ENCODE measurements at regions not wholly inside any gene's neighbourhood (a gene's known extent, or its start where the extent isn't known, plus 50 kb on each side); places are given as distances from the start of the nearest gene placed in this dataset.

GRCh38 chr1:164263540-164263939, 295.4 kb upstream of the PBX1 start:
- DNase-seq (ENCODE audit: low spot score), result no peak

DNA sequence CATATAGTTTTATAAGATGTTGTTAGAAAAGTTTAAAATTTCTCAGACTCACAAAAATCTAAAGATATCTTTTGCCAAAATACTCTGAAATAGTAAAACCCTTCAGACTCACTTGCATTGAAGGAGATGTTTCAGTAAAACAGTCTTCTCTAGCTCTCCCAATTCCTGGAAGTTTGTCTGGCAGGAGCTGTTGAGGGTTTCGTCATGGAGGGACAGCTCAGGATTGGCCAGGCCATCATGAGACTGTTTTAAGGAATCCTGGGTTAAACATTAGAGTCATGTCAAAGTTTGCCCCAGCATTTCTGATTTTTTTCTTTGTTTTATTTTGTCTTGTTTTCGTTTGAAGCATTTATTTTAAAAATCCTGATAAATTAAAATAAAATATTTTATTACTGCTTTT, 293.8 kb upstream of the PBX1 start:
- DNase-seq (ENCODE audit: low spot score), result no peak

GRCh38 chr1:164272156-164272555, 286.8 kb upstream of the PBX1 start:
- DNase-seq (ENCODE audit: low spot score), result no peak

DNA sequence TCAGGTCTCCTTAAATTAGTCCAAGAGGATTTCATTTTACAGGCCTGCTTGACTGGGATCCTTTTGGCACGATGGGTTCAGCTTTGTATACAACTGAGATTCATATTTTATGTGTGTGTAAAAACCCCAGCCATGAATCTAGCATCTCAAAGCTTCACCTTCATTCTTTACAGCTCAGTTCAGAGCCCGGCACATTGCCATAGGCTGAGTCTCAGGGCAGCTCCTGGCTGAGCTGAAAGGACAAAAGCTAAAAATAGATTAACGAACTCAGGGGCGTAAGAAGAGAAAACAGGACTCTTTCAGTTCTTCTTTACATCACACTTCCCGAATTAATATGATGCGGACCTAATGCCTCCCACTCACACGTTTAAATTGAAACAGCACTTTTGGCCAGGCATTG, 262.8 kb upstream of the PBX1 start:
- DNase-seq (ENCODE audit: low spot score), result no peak

DNA sequence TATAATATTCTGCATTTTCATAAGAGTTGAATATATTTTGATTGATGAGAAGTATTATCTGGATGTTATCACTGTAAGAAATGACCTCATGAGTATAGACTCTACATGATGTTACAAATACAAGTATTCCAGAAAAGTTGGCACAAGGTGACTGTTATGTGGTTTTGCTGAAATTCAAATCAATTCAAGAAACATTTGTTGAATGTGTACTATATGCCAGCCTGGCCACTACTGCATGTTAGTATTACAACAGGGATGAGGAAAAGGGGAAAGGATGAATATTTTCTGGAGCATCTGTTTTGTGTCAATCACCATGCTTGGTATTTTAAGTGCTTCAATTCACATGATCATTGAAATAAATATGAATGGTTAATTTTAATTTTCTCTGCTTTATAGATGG, 250.9 kb upstream of the PBX1 start:
- DNase-seq (ENCODE audit: low spot score), result no peak

- DNase-seq (ENCODE audit: low spot score), result no peak
Observed at GRCh38 chr1:164310166-164310565, 248.8 kb upstream of the PBX1 start.

GRCh38 chr1:164311377-164311776, 247.6 kb upstream of the PBX1 start:
- DNase-seq (ENCODE audit: low spot score), result no peak

- no peak for DNase-seq (ENCODE audit: low spot score)
Observed at GRCh38 chr1:164320790-164321731, 237.9 kb upstream of the PBX1 start.

- DNase-seq (ENCODE audit: low spot score), result no peak
Observed at GRCh38 chr1:164325786-164326185, 233.2 kb upstream of the PBX1 start.

- no peak for DNase-seq (ENCODE audit: low spot score)
Observed at GRCh38 chr1:164333387-164333786, 225.6 kb upstream of the PBX1 start.

DNA sequence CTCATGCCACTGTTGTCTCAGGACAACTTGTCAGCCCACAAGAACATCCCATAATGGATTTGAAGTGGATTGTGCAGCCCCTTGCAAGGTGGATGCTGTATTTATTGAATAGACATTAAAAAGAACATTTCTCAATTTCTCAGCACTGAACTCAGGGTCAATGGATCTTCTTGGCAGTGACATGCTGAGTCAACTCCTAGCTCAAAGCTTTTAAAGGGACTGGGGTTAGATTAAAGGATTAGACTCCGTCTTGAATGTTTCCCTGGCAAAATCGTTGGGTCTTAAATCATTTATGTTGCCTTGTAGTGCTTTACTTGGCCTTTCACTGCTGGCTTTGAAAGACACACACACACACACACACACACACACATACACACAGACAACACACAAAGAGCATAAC, 221.6 kb upstream of the PBX1 start:
- DNase-seq (ENCODE audit: low spot score), result no peak

DNA sequence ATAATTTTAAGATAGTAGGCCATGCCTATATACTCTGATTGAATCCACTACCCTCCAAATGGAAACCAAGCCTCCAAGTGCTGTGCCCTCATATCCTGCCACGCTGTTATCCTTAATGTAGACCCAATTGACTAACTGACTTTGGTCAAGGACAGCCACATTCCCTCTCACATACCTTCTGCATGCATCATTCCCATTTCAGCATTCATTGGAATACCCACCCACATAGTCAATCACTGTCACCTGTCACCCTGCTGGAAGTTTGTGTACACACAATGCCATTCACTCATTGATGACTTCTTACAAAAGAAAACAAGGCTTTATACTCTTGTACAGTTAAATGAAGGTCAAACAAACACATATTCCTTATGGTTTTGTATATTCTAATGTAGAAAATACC, 221.1 kb upstream of the PBX1 start:
- no peak for DNase-seq (ENCODE audit: low spot score)

DNA sequence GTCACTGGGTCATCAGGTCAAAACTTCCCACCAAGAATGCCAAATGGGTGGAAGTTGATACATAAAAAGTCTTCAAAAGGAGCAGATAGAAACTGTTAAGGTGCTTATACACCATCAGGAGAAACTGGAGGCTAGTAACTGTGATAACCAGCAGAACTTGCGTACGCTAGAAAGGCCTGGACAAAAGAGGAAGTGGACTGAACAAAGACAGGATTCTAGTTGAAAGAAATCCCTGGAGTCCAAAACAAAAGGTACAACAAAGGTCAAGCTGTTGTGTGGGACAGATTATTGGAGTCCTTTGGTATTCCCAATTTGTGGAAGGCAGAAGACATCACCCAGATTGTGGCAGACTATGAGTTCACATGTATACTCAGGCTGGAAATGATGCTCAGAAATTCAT, 215.8 kb upstream of the PBX1 start:
- DNase-seq (ENCODE audit: low spot score), result no peak

- DNase-seq (ENCODE audit: low spot score), result no peak
Observed at GRCh38 chr1:164347980-164348379, 211.0 kb upstream of the PBX1 start.

DNA sequence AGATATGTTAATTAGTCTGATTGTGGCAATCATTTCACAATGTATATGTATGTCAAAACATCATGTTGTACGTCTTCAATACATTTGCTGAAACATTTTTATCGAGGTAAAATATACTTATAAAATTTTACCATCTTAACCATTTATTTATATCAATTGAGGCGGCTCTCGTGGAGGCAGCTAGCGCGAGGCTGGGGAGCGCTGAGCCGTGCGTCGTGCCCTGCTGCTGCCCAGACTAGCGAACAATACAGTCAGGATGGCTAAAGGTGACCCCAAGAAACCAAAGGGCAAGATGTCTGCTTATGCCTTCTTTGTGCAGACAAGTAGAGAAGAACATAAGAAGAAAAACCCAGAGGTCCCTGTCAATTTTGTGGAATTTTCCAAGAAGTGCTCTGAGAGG, 202.5 kb upstream of the PBX1 start:
- DNase-seq (ENCODE audit: low spot score), result no peak

- no peak for DNase-seq (ENCODE audit: low spot score)
Observed at GRCh38 chr1:164360265-164360664, 198.7 kb upstream of the PBX1 start.

DNA sequence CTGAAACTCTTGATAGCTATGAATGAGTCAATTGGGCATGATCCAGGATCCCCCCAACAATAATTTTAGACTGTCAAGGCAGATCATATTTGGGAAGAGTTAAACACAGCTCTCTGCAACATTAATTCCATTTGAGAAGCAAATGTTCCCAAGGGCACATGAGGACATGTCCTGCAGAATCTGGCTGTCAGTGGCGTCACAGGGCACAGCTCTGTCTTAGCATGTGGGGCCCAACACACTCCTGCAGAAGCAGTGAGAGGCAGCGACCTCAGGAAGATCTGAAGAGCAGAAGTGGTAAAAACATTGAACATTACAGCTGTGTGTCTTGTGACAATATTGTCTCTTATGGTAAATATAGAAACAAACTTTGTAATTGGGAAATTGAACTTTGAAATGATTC, 197.1 kb upstream of the PBX1 start:
- no peak for DNase-seq (ENCODE audit: low spot score)

DNA sequence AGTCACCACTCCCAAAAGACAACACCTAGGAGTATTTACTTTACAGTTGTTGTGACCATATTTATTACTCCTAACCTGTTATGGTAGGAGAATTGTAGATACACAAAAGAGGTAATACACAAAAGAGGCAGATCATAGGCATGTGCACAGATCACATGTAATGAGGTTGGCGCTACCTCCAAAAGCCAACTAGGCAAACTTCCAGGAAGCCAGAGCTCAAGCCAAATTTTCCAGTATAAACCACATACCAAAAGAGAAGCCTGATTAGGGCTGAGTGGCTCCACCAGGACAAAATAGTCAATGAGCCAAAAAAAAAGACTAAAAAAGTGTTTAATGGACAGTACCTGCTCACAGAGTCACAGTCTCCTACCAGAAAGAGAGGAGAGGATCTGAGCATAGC, 195.0 kb upstream of the PBX1 start:
- DNase-seq (ENCODE audit: low spot score), result no peak

GRCh38 chr1:164366014-164366413, 193.0 kb upstream of the PBX1 start:
- no peak for DNase-seq (ENCODE audit: low spot score)

DNA sequence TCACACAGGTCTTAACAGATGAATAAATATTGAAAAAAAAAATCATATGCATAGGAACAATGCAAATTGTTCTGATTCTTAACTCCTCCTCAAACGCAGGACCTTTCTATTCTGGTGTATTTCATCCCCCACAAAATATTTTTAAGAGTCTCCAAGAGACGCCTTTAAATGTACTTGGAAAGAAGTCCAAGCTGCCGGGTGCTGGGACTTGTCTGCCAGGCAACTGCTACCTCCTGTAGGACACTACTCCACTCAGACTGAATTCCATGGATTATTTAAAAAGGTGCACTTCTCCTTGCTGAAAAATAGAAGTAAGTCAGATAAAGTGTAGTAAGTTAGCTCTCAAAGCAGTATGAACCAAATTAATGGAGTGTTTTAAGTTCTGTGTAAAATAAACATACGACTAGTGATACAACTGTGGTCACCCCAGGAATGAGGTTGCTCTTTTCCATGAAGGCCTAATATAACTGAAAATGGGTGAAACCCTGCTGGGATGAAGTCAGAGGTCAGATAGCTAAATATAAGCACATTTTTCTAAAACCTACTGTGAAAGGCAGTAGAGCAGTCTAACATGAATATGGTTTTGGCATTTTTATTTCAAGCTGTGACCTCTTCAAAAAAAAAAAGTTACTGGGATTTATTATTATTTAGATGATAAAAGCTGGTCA, 189.2 kb upstream of the PBX1 start:
- no peak for DNase-seq (ENCODE audit: low spot score)

DNA sequence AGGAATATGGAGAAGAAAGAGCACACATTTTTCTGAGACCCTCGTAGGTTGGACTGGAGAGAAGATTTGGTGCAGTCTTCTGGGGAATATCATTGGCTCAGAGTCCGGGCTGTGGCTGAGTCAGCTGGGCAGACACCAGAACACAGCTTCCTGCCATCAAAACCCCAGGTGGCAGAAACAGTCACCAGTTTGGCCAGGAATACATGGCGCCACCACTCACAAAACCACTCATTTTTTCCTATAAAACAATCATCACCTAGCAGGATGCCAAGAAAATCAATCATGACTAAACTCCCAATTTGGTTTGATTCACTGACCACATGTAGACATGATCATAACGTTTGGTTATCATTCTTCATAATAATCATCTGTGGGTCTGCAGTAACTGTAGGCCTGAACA, 178.1 kb upstream of the PBX1 start:
- no peak for DNase-seq (ENCODE audit: low spot score)

GRCh38 chr1:164382384-164382783, 176.6 kb upstream of the PBX1 start:
- no peak for DNase-seq (ENCODE audit: low spot score)

DNA sequence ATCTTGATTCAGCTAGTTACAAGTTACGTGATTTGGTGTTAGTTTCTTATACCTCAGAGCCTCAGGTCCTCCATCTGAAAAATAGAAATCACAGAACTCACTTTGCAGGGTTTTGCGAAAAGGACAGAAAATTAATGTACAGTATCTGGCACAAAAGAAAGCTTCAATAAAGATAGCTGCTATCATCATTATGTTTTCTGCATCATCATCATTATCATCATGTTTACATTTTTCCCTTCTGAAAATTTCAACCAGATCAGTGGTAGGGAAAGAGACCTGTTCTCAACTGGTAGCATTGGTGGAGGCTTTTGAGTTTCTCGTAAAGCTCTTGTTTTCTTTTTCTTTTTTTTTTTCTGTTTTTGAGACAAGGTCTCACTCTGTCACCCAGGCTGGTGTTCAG, 174.7 kb upstream of the PBX1 start:
- DNase-seq (ENCODE audit: low spot score), result no peak

All from ureter (tissue), 1 donor.